WERI-Rb-1 (cell line): ENCODE measurements at regions not wholly inside any gene's neighbourhood (a gene's known extent, or its start where the extent isn't known, plus 50 kb on each side); places are given as distances from the start of the nearest gene placed in this dataset.

ENCODE experiments used
- DNase-seq: peaks from one replicate; pipeline ENCODE4 v3.0.0-alpha.2; 2020
- H3K27ac ChIP-seq: fragments of 250-450 bp; sonication (Bioruptor Pico); 2 replicates; pipeline ENCODE4 v1.5.1; 2020; ENCODE audit warnings: mild to moderate bottlenecking, moderate library complexity
- H3K27me3 ChIP-seq: fragments of 250-450 bp; sonication (Bioruptor Pico); 2 replicates; pipeline ENCODE4 v1.5.1; 2021; ENCODE audit warnings: mild to moderate bottlenecking, low read depth, moderate library complexity; ENCODE audit not compliant: insufficient read depth, severe bottlenecking
- H3K36me3 ChIP-seq: fragments of 250-450 bp; sonication (Bioruptor Pico); 2 replicates; pipeline ENCODE4 v1.5.1; 2020; ENCODE audit warnings: mild to moderate bottlenecking, moderate library complexity
- H3K4me3 ChIP-seq: 2 replicates; pipeline ENCODE4 v1.5.1; 2011; ENCODE audit warnings: low read depth, mild to moderate bottlenecking, control low read depth, low read length
- H3K9me3 ChIP-seq: fragments of 250-450 bp; sonication (Bioruptor Pico); 2 replicates; pipeline ENCODE4 v1.5.1; 2021; ENCODE audit warnings: mild to moderate bottlenecking, moderate library complexity; ENCODE audit not compliant: severe bottlenecking
- CTCF ChIP-seq: IDR thresholded peaks from 2 replicates; pipeline ENCODE4 v1.5.1; 2011; ENCODE audit warnings: low read depth, mild to moderate bottlenecking, control low read depth, inconsistent platforms, low read length

- Histone ChIP-seq H3K4me3 (peak overlapping the region; percentile 20), H3K27me3 (no peaks in the 10 kb centered on the region), H3K27ac (peak overlapping the region; percentile 77), H3K36me3 (no peaks in the 10 kb centered on the region), H3K9me3 (no peaks in the 10 kb centered on the region)
- DNase-seq: peak; percentile 43
- no peak for TF ChIP-seq CTCF
These were observed 455.8 kb downstream of the PCNX1 start for GRCh38 chr14:71362920-71363584.

- H3K27me3 ChIP-seq: no peaks in the 10 kb centered on the region
- peak overlapping the region; percentile 77 for H3K27ac ChIP-seq
- H3K4me3 ChIP-seq: no peak overlapping the region
- no peaks in the 10 kb centered on the region for H3K36me3 ChIP-seq
- H3K9me3 ChIP-seq: no peaks in the 10 kb centered on the region
- DNase-seq: no peak
- TF ChIP-seq CTCF: no peak
These were observed 457.0 kb downstream of the PCNX1 start for GRCh38 chr14:71363946-71364925.

- Histone ChIP-seq H3K27ac (no peak overlapping the region), H3K4me3 (no peak overlapping the region), H3K36me3 (no peaks in the 10 kb centered on the region), H3K27me3 (no peaks in the 10 kb centered on the region), H3K9me3 (no peaks in the 10 kb centered on the region)
- TF ChIP-seq CTCF: no peak
- DNase-seq: no peak
These were observed 458.1 kb downstream of the PCNX1 start for GRCh38 chr14:71365361-71365760.

- H3K4me3 ChIP-seq: no peak overlapping the region
- no peak for DNase-seq
- no peaks in the 10 kb centered on the region for H3K9me3 ChIP-seq
- no peaks in the 10 kb centered on the region for H3K36me3 ChIP-seq
- TF ChIP-seq CTCF: no peak
- H3K27ac ChIP-seq: no peak overlapping the region
- no peaks in the 10 kb centered on the region for H3K27me3 ChIP-seq
These were observed 459.6 kb downstream of the PCNX1 start for GRCh38 chr14:71366861-71367260.

GRCh38 chr14:71371711-71372396 is 464.6 kb downstream of the PCNX1 start:
- H3K4me3 ChIP-seq: no peak overlapping the region
- H3K27ac ChIP-seq: no peak overlapping the region
- H3K27me3 ChIP-seq: no peaks in the 10 kb centered on the region
- TF ChIP-seq CTCF: no peak
- no peak for DNase-seq
- H3K9me3 ChIP-seq: peaks cover 4% of the 10 kb centered on the region
- no peaks in the 10 kb centered on the region for H3K36me3 ChIP-seq
